ENCODE measurements at regions not wholly inside any gene's neighbourhood (a gene's known extent, or its start where the extent isn't known, plus 50 kb on each side); places are given as distances from the start of the nearest gene placed in this dataset.
"Not testable (repeated sequence)": the region's sequence is repeated elsewhere in the genome, so short reads cannot be mapped to it uniquely, and the experiment has no call there.

- DNase-seq (ENCODE audit: low spot score): no peak
Measured at GRCh38 chr17:71187145-71187878, 933.5 kb upstream of the SOX9 start.

GRCh38 chr17:71188811-71189492 is 931.9 kb upstream of the SOX9 start:
- no peak for DNase-seq (ENCODE audit: low spot score)

GRCh38 chr17:71189493-71189831 is 931.4 kb upstream of the SOX9 start:
- DNase-seq (ENCODE audit: low spot score): no peak

GRCh38 chr17:71192039-71192555 is 928.7 kb upstream of the SOX9 start:
- no peak for DNase-seq (ENCODE audit: low spot score)

GRCh38 chr17:71192848-71193247 is 928.0 kb upstream of the SOX9 start:
- no peak for DNase-seq (ENCODE audit: low spot score)

GRCh38 chr17:71200597-71200996 is 920.2 kb upstream of the SOX9 start:
- DNase-seq (ENCODE audit: low spot score): no peak

GRCh38 chr17:71201639-71202038 is 919.2 kb upstream of the SOX9 start:
- DNase-seq (ENCODE audit: low spot score): no peak

GRCh38 chr17:71202449-71202848 is 918.4 kb upstream of the SOX9 start:
- DNase-seq (ENCODE audit: low spot score): no peak

- DNase-seq (ENCODE audit: low spot score): no peak
Measured at GRCh38 chr17:71203953-71204352, 916.9 kb upstream of the SOX9 start.

GRCh38 chr17:71205951-71206350 is 914.9 kb upstream of the SOX9 start:
- DNase-seq (ENCODE audit: low spot score): not testable (repeated sequence)

GRCh38 chr17:71208111-71208704 is 912.6 kb upstream of the SOX9 start:
- no peak for DNase-seq (ENCODE audit: low spot score)

- no peak for DNase-seq (ENCODE audit: low spot score)
Measured at GRCh38 chr17:71213936-71214335, 906.9 kb upstream of the SOX9 start.

- no peak for DNase-seq (ENCODE audit: low spot score)
Measured at GRCh38 chr17:71217769-71218168, 903.1 kb upstream of the SOX9 start.

- DNase-seq (ENCODE audit: low spot score): no peak
Measured at GRCh38 chr17:71224824-71225575, 895.8 kb upstream of the SOX9 start.

- DNase-seq (ENCODE audit: low spot score): no peak
Measured at GRCh38 chr17:71227841-71228240, 893.0 kb upstream of the SOX9 start.

GRCh38 chr17:71229070-71229469 is 891.8 kb upstream of the SOX9 start:
- DNase-seq (ENCODE audit: low spot score): no peak

GRCh38 chr17:71232801-71233559 is 887.8 kb upstream of the SOX9 start:
- no peak for DNase-seq (ENCODE audit: low spot score)

GRCh38 chr17:71234349-71234748 is 886.5 kb upstream of the SOX9 start:
- DNase-seq (ENCODE audit: low spot score): no peak

GRCh38 chr17:71237903-71238538 is 882.8 kb upstream of the SOX9 start:
- peak; percentile 48 for DNase-seq (ENCODE audit: low spot score)

GRCh38 chr17:71247441-71248015 is 873.3 kb upstream of the SOX9 start:
- no peak for DNase-seq (ENCODE audit: low spot score)
